HG03280 (cell line): ENCODE measurements at regions not wholly inside any gene's neighbourhood (a gene's known extent, or its start where the extent isn't known, plus 50 kb on each side); places are given as distances from the start of the nearest gene placed in this dataset.
A peak's percentile ranks its signal among the peaks of the same experiment; 100 is the strongest.

Experiments
- ATAC-seq: cut with Tn5 transposase; IDR thresholded peaks from one replicate; pipeline ENCODE4 v1.9.1; 2021; ENCODE audit warnings: mild to moderate bottlenecking, moderate library complexity; ENCODE audit not compliant: unreplicated experiment

DNA sequence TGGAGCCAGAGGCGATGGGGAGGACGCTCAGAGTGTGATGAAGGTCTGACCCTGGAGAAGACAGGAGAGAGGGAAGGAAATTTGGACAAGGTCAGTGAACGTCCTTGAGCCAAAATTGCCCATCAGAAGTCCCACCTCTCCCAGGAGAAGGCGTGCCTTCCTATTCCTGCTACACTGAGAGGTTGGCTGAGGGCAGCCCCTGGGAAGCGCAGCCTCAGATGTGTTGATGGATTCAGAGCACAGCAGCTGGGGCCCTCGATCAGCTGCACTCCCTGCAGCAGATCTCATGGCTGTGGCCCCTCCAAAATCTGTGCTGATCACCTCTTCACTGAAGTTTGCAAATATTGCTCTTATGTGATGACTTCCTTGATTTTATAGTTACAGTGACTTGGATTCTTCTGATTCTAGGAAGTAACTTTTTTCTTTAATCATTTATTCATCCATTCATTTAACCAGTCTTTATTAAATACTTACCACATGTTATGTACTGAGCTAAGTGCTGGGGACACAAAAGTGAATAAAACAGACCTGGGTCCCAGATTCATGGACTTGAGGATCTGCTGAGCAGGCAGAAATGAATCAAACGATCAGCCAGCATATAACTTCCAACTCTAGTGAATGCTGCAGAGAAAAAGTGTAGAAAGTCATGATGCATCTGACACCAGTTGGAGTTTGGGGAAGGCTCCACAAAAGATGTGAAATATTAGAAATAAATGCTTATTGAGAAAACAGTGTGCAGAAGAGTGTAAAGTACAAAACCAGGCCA, 69.6 kb upstream of the ARMC2 start:
- ATAC-seq, result no peak

DNA sequence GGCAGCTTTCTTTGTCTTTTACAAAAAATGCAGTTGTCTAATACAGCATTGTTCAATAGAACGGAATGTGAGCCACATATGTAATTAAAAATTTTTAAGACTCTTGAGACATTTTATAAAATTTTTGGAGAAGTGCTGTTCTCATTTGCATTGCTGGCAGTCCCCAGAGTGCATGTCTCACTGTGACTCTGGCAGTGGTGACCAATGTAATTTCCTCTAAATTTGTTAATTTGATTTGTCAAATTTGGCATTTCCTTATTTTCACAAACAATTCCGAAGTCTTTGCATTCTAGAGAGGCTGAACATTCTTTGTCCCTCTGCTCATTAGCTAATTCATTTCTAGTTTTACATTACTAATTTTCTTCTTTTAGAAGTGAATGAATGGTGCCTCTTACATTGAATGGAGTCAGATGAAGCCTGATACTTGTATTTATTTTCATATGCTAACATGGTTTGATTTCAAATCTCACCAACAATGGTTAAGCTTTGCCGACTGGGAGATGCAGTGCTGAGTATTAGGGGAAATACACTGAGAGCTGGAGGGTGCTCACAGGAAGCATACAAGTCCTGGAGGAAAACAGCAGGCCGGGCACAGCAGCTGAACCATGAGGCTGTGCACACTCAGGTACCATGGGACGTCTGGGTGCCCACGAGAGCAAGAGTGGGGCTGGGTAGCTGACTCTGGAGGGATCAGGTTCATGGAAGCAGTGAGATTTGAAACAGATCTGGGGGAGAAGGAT, 68.5 kb upstream of the ARMC2 start:
- no peak for ATAC-seq

DNA sequence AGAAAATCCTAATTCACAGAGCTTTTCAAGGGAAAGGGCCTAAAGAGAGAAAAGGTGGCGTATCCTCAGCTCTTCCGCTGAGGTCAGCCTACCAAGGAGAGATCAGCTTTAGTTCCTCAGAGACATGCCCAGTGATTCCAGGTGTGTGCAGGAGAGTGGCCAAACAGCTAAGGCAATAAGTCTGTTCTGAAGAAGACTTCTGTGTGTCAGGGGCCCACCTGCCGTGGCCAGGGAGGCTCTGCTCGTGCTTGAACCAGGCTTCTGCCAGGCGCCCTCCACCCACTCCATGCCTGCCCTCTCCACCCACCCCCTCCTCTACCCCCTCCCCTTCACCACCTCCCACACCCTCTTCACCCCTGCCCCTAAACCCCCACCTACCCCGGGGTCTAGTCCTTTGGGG, 67.4 kb upstream of the ARMC2 start:
- ATAC-seq, result no peak

DNA sequence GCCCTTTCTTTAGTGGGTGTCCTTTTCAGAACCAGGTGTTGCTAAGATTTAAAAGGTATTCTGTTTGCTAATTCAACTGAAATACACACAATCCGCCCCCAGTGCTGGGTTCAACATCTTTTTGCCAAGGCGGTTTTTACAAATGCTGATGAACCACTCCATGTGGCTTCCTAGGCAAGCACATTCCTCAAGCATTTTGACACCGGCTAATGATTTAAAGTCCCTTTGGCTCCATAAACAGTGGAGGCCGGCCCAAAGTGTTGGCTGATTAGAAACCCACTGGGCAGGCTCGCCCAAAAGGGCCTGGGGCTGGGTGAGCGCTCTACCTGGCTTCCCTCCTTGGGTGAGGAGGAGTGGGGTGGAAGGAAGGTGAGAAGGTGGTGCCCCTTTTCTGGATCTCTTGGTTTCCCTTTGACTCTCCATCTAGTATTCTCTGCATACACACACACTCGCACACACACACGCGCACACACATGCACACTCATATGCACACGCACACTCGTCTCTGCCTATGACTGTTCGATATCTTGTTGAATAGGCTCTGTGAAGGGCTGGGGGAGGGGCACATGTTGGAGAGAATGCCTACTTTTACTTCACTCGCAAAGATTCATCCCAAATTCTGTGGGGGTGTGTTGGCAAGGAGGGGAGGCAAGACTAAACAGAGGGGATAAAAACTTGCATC, 66.7 kb upstream of the ARMC2 start:
- ATAC-seq, result no peak

DNA sequence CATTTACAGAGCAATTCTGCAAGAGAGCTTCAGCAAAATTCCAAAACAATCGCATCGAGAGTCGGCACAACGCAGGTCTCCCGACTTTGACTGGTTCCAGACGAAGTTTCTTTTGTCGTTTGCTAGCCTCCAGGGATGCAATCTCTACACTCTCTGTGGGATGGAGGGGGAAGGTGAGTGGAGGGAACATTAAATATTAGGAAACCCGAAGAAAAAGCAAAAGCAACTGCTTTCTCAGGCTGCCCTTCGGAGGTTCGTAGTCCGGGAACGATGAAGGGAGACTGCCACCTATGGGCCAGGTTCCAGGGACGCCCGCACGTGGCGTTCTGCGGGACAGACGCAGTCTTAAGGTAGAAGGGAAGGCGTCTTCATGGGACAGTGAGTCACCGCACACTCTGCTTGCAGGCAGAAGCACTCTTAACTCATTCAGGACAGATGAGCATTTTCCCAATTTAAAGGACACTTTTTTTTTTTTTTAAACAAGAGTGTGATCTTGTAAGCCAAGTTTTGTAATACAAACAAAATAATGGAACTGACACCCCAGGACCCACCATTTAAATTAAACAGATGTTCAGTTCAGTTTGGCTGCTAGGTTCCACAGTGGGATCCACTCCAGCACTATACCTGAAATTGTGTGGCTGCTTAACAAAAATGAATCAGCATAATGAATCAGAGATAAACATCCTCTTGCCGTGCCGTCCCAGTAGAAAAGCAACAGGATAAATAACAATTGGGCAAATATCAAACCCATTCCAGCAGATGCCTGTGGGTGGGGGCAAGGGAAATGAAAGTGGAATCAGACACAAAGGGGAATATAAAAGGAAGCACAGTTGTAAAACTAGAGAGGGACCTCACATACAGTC, 65.8 kb upstream of the ARMC2 start:
- ATAC-seq, result peak; percentile 47

DNA sequence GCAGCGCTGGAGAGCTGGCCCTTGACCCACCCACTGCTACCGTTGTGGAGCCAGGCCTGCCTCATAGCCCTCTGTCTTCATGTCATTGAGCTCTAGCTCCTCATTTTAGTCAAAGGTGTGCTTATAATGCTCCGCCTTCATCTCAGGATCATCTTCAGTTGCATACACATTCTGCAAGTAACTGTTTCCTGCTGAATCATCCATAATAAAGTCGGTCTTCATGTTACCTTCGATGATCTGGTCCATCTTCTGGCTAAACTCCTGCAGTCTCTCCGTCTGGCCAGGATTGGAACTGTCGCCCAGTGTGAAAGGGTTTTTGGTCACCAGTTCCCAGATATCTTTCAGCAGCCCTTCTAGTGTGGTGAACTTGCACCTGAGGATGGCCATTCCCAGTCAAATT, 62.6 kb upstream of the ARMC2 start:
- no peak for ATAC-seq

DNA sequence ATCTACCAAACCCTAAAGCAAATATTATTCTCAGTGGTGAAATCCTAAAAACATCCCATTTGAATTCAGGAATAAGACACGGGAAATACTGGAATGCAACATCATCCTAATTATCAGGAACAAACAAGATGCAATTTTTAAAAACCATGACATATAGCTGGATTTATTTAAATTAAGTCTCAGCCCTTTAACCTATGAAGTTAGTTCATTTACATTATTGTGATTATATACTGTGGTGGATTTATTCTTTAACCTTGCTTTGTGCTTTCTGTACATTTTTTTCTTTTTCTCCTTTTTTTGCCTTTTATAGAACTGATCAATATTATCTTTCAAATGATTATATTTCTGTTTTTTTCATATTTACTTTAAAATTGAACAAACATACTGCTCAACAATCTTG, 59.8 kb upstream of the ARMC2 start:
- ATAC-seq, result no peak

DNA sequence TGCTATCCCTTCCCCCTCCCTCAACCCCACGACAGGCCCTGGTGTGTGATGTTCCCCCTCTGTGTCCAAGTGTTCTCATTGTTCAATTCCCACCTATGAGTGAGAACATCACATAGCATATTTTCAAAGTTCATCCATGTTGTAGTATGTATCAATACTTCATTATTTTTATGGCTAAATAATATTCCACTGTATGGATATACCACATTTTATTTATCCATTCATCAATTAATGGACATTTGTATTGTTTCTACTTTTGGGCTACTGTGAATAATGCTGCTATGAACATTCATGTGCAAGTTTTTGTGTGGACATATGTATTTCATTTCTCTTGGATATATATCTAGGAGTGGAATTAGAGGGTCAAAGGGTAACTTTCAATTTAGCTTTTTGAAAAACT, 58.7 kb upstream of the ARMC2 start:
- no peak for ATAC-seq

DNA sequence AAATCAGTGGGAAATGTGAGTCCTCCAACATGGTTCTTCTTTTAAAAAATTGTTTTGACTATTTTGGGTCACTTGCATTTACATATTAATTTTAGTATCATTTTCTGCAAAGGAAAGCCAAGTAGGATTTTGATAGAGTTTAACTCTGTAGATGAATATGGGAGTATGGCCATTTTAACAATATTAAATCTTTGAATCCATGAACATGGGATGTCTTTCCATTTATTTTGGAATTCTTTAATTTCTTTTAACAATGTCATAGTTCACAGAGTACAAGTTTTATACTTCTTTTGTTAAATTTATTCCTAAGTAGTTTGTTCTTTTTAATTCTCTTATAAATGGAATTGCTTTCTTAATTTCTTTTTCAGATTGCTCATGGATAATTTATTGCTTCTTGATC, 56.5 kb upstream of the ARMC2 start:
- ATAC-seq, result no peak

DNA sequence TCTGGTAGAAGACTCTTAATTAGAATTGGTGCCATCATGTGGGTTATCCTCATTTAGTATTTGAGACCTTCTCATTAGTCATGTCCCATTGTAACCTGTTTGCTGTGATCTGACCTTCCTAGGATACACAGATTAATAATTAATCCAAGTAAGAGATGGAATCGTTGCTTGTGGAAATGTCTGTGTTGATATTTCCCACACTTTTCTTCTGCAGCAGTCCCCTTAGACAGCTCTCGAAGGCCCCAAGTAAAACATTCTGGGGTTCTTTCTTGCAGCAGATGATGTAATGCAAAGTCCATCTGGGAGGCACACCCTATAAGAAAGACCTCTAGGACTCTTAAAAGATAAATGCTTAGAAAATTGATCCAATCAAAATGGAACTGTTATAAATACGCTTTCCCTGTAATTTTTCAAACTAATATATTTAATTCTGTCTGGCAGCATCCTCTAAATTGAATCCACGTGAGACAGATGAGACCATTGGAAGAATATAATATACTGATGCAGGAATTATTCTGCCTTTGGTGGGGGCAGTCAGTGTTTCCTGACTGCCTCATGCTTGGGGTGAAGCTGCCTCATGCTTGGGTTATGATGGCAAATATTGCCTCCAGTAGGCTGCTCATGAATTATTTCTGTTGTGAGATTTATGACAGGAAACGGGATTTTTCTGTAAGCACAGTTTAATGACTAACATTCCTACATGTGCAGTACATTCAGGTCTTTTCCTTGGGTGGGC, 54.5 kb upstream of the ARMC2 start:
- ATAC-seq, result no peak

DNA sequence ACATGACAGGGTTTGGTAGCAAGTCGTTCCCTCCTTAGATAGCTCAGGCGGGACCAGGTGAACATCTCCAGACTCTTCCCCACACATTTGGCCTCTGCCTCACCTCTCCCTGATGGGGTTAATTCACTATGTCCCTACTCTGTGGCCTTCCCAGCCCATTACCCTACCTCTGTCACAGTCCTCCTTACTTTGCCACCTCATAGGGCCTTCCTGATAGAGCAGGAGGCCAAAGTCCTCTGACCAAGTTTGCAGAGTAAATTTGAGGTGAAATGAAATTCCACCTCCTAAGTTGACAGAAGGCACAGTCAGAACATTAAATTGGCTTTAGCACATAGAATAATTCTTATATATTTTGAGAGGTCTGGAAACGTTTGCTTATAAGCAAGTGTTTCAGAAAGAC, 53.1 kb upstream of the ARMC2 start:
- ATAC-seq, result no peak

DNA sequence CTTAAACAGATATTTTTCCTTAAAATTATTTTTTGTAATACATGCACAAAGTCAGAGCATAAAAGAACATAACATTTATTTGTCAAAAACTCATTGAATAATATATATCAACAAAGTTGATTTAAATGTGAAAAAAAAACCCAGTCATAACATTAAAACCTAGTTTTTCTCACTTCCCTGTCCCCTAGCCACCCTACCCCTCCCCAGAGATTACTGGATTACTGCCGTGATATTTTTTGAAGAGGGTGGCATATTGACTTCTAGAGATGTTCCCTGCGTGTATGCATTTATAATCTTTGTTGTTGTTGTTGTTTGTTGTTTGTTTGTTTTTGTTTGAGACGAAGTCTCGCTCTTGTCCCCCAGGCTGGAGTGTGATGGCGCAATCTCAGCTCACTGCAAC, 52.4 kb upstream of the ARMC2 start:
- no peak for ATAC-seq

DNA sequence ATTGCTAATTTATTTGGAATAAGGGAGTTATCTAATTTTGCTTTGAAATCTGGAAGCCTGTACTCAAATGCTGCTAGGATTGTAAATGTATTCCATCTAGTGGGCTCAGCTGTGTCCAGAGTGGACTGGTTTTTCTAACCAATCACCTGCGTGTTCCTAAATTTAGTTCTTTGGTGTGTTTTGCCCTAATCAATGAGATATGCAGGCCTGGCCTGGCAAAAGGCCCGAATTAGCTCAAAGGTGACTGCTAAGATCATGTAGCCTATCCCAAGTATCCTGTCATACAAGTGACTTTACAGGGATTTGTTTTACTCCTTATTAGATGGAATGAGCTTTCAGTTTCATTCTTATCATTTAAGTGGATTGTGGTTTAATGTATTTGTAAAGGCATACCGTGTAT, 51.3 kb upstream of the ARMC2 start:
- ATAC-seq, result no peak

DNA sequence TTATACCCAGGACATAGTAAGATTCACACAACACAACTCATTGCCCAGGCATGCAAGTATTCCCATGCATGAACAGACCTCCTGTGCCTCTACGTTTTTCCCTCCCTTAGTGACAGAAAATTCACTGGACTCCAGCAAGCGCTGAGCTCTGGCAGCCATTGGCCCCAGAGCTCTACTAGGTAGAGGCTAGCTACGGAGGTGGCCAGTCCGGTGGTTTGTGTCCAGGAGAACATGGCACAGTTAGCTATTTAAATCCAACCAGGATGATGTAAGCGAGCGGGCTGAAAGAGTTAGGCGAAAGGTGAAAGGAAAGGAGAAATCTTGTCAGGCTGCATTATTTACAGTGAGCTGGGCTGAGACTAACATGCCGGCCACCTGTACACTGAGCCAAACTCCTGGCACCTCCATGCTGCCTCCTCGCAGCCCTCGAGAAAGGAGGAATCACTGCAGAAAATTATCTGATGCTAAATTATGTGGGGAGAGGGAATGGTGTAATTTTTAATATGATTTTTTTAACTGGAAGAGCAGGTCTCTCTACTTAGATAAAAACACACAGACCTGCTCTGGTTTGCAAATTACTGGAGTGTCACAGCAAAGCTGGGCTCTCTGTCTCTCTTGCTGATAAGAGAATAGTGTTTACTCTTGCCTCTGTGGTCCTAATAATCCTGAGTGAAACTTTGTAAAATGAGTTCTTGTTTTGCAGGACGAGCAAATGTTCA, 50.1 kb upstream of the ARMC2 start:
- ATAC-seq, result no peak
